Body of pancreas (tissue), 4 donors: ENCODE measurements at regions not wholly inside any gene's neighbourhood (a gene's known extent, or its start where the extent isn't known, plus 50 kb on each side); places are given as distances from the start of the nearest gene placed in this dataset.

Experiments
- POLR2A ChIP-seq, 3 donors: fragments of 450-650 bp; IDR thresholded peaks; one replicate each; pipeline ENCODE4 v1.6.1; 2016; ENCODE audit warnings: antibody characterized with exemption in 3 of 3, mild to moderate bottlenecking in 2 of 3
- TF ChIP-seq, protein P1 (sequence below), 7 experiments: fragments of 450-650 bp in 4 of 7; fragments of 200-600 bp in 3 of 7; sonication (generic) in 3 of 7; IDR thresholded peaks; one replicate each; pipeline ENCODE4 v1.5.1; 2016 to 2019; ENCODE audit warnings: antibody characterized with exemption in 7 of 7

DNA sequence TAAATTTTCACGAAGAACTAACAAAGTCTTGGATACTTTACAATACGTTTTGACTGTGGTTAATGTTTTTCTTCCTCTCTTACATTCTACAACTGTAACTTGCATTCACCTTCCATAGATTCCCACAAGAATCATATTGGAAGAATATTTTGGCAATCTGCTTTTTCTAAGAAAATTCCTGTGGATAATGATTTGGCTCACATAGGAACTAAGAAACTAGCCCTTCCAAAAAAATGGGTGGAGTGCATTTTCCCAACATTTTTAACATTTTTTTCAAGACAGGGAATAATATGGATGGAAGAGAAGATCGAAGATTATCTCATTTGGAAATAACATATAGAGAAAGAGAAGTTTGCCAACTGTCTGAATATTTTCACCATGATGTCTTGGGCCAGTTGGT, 256.9 kb upstream of the POU2AF2 start:
- TF ChIP-seq, protein P1, sequence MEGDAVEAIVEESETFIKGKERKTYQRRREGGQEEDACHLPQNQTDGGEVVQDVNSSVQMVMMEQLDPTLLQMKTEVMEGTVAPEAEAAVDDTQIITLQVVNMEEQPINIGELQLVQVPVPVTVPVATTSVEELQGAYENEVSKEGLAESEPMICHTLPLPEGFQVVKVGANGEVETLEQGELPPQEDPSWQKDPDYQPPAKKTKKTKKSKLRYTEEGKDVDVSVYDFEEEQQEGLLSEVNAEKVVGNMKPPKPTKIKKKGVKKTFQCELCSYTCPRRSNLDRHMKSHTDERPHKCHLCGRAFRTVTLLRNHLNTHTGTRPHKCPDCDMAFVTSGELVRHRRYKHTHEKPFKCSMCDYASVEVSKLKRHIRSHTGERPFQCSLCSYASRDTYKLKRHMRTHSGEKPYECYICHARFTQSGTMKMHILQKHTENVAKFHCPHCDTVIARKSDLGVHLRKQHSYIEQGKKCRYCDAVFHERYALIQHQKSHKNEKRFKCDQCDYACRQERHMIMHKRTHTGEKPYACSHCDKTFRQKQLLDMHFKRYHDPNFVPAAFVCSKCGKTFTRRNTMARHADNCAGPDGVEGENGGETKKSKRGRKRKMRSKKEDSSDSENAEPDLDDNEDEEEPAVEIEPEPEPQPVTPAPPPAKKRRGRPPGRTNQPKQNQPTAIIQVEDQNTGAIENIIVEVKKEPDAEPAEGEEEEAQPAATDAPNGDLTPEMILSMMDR (IDR thresholded peaks at IDR 0.05), result no peak
- TF ChIP-seq POLR2A (IDR thresholded peaks at IDR 0.05), result no peak
